Uterus (tissue), 2 donors: ENCODE measurements at regions not wholly inside any gene's neighbourhood (a gene's known extent, or its start where the extent isn't known, plus 50 kb on each side); places are given as distances from the start of the nearest gene placed in this dataset.

Experiments
- CTCF ChIP-seq, 4 experiments: fragments of 200-600 bp in 2 of 4; fragments of 450-650 bp in 2 of 4; sonication (generic) in 2 of 4; IDR thresholded peaks; one replicate each; pipeline ENCODE4 v1.5.1; 2016 to 2019; ENCODE audit warnings: antibody characterized with exemption in 4 of 4, mild to moderate bottlenecking in 2 of 4, moderate library complexity in 1 of 4
- POLR2A ChIP-seq, 2 donors: fragments of 450-650 bp; IDR thresholded peaks; one replicate each; pipeline ENCODE4 v1.6.1; 2016; ENCODE audit warnings: antibody characterized with exemption in 2 of 2, mild to moderate bottlenecking in 1 of 2, moderate library complexity in 1 of 2

- TF ChIP-seq POLR2A (IDR thresholded peaks at IDR 0.05): no peak
- no peak for TF ChIP-seq CTCF (IDR thresholded peaks at IDR 0.05)
Measured at GRCh38 chr11:23295241-23295640, 435.0 kb upstream of the CCDC179 start.
